Hepatocyte (in vitro differentiated cells): ENCODE measurements at regions not wholly inside any gene's neighbourhood (a gene's known extent, or its start where the extent isn't known, plus 50 kb on each side); places are given as distances from the start of the nearest gene placed in this dataset.

Experiments
- DNase-seq: peaks from one replicate; pipeline ENCODE4 v3.0.0-alpha.2; 2016; ENCODE audit warnings: low spot score
- H2AFZ ChIP-seq: fragments of 200-600 bp; sonication (generic); 2 replicates; pipeline ENCODE4 v1.6.0; 2016; ENCODE audit warnings: antibody characterized with exemption, mild to moderate bottlenecking
- H3K27ac ChIP-seq: fragments of 200-600 bp; sonication (generic); 2 replicates; pipeline ENCODE4 v1.5.1; 2016; ENCODE audit warnings: mild to moderate bottlenecking
- H3K27me3 ChIP-seq: fragments of 200-600 bp; sonication (generic); 2 replicates; pipeline ENCODE4 v1.6.1; 2016
- H3K36me3 ChIP-seq: fragments of 200-600 bp; sonication (generic); replicated peaks from 2 replicates; pipeline ENCODE4 v1.5.1; 2016; ENCODE audit warnings: low read depth; ENCODE audit not compliant: insufficient read depth
- H3K4me1 ChIP-seq: fragments of 200-600 bp; sonication (generic); 2 replicates; pipeline ENCODE4 v1.5.1; 2016; ENCODE audit warnings: mild to moderate bottlenecking, moderate library complexity; ENCODE audit not compliant: insufficient read depth
- H3K4me2 ChIP-seq: fragments of 200-600 bp; sonication (generic); 2 replicates; pipeline ENCODE4 v1.6.0; 2016
- H3K4me3 ChIP-seq: fragments of 200-600 bp; sonication (generic); 2 replicates; pipeline ENCODE4 v1.5.1; 2016; ENCODE audit warnings: mild to moderate bottlenecking
- H3K79me2 ChIP-seq: fragments of 200-600 bp; sonication (generic); 2 replicates; pipeline ENCODE4 v1.6.0; 2017; ENCODE audit warnings: mild to moderate bottlenecking
- H3K9me2 ChIP-seq: fragments of 200-600 bp; sonication (generic); replicated peaks from 2 replicates; pipeline ENCODE4 v1.6.0; 2017; ENCODE audit warnings: mild to moderate bottlenecking; ENCODE audit not compliant: insufficient read depth
- H3K9me3 ChIP-seq: fragments of 200-600 bp; sonication (generic); 2 replicates; pipeline ENCODE4 v1.5.1; 2016; ENCODE audit warnings: low read depth, mild to moderate bottlenecking
- H4K20me1 ChIP-seq: fragments of 200-600 bp; sonication (generic); 2 replicates; pipeline ENCODE4 v1.6.0; 2016; ENCODE audit warnings: mild to moderate bottlenecking; ENCODE audit not compliant: insufficient read depth, poor library complexity, severe bottlenecking
- CTCF ChIP-seq: fragments of 200-600 bp; sonication (generic); IDR thresholded peaks from 2 replicates; pipeline ENCODE4 v1.5.1; 2016; ENCODE audit warnings: antibody characterized with exemption, mild to moderate bottlenecking; ENCODE audit not compliant: poor library complexity
- EZH2 ChIP-seq: fragments of 200-600 bp; sonication (generic); IDR thresholded peaks from 2 replicates; pipeline ENCODE4 v1.6.1; 2016; ENCODE audit warnings: antibody characterized with exemption, mild to moderate bottlenecking, borderline replicate concordance
- EZH2phosphoT487 ChIP-seq: fragments of 200-600 bp; sonication (generic); IDR thresholded peaks from one replicate; pipeline ENCODE4 v1.6.1; 2018; ENCODE audit warnings: antibody characterized with exemption, mild to moderate bottlenecking, low read depth, moderate library complexity; ENCODE audit not compliant: unreplicated experiment, severe bottlenecking
- WGBS: methylation state at CpG from one replicate; pipeline ENCODE4 v1.1.6; 2016; ENCODE audit warnings: low lambda C conversion rate; ENCODE audit errors: missing lambda C conversion rate; 5-methylcytosine and 5-hydroxymethylcytosine counted together

DNA sequence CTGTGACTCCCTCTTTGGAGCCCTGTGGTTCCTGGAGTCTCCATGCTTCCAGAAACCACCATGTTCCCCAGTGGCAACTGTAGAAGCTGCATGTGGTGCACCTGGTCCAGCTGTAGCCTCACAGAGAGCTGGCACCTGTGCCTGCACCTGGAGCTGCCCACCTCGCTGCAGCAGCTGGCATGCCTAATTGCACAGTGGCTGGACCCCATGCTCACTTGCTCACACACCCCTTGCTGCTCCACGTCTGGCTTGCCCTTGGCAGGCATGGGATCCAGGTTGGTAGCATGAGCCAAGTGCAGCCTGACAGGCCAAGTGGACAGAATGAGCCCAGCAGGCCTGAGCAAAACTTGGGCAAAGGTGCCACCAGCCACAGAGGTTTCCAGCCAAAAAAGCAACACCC is 680.1 kb downstream of the MATN1 start:
- Histone ChIP-seq H2AFZ (no peak overlapping the region), H4K20me1 (no peaks in the 10 kb centered on the region), H3K4me3 (no peak overlapping the region), H3K9me2 (no peaks in the 10 kb centered on the region), H3K79me2 (no peaks in the 10 kb centered on the region), H3K36me3 (no peaks in the 10 kb centered on the region), H3K4me1 (peaks cover 12% of the 10 kb centered on the region), H3K4me2 (no peak overlapping the region), H3K27ac (no peak overlapping the region), H3K9me3 (no peaks in the 10 kb centered on the region), H3K27me3 (no peaks in the 10 kb centered on the region)
- 93% methylated on average over 2 of the region's 2 CpGs for WGBS
- TF ChIP-seq EZH2phosphoT487 (no peak), EZH2 (no peak), CTCF (no peak)
- DNase-seq = no peak

DNA sequence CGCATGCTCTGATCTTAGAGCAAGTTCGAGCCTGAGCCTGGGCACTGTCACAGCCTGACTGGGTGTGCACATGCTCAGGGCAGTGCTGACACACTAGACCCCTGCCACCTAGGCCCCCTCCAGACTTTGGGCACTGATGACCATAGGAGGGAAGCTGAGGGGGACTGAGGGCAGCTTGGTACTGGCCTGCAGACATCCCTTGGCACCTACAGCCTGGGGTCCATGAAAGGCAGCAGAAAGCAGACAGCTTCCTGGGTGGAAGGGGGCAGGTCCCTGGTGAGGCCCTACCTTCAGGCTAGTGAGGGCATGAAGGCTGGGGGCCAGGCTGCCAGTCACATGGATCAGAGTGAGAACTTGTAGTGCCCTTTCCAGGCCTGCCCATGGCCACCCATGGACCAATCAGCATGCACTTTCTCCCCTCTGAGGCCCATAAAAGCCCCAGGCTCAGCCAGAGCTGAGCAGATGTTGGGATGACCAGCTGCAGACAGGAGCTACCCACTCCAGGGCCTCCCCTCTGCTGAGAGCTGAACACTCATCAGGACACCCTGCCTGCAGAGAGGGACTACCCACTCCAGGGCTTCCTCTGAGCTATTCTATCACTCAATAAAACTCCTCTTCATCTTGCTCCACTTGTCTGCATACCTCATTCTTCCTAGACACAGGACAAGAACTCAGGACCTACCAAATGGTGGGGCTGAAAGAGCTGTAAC is 680.8 kb downstream of the MATN1 start:
- H3K27ac ChIP-seq = no peak overlapping the region
- WGBS = 90% methylated on average over 2 of the region's 2 CpGs
- H3K79me2 ChIP-seq = no peaks in the 10 kb centered on the region
- H3K4me3 ChIP-seq = no peak overlapping the region
- TF ChIP-seq EZH2phosphoT487 (no peak), EZH2 (no peak), CTCF (no peak)
- DNase-seq = no peak
- no peaks in the 10 kb centered on the region for H3K9me2 ChIP-seq
- no peaks in the 10 kb centered on the region for H3K27me3 ChIP-seq
- H3K4me1 ChIP-seq = peaks cover 12% of the 10 kb centered on the region
- no peaks in the 10 kb centered on the region for H4K20me1 ChIP-seq
- no peaks in the 10 kb centered on the region for H3K36me3 ChIP-seq
- H3K9me3 ChIP-seq = no peaks in the 10 kb centered on the region
- no peak overlapping the region for H2AFZ ChIP-seq
- H3K4me2 ChIP-seq = no peak overlapping the region

DNA sequence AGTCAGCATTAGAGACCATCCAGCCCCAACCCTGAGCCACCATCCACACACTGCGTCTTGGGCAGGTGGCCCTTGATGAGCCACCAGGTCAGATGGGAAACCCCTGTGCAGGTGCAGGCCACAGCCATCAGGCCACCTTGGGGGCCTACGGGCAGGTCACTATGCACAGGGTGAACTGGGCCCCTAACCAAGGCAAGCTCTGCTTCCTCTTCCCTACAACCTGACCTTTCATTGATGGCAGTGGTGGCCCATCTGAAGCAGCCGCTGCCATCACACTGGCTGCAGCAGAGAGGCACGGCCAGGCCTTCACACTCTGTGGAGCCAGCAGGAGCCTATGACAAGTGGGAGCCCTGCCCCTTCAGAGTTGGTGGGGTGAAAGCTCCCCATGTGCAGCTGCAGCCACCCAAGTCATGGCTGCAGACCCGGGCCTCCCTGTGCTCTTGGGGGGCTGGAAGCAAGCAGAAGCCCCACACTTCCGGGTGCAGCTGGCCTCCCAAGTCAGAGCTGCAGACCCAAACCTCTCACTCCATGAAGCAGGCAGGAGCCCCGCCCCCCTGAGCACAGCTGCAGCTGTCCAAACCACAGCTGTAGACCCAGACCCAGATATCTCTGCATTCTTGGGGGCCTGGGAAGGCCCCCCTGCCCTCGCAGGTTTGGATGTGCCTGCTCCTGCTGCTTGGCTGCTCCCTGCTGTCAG is 681.5 kb downstream of the MATN1 start:
- no peaks in the 10 kb centered on the region for H3K9me2 ChIP-seq
- no peaks in the 10 kb centered on the region for H3K9me3 ChIP-seq
- H3K27ac ChIP-seq = no peak overlapping the region
- peaks cover 12% of the 10 kb centered on the region for H3K4me1 ChIP-seq
- H4K20me1 ChIP-seq = no peaks in the 10 kb centered on the region
- no peak overlapping the region for H3K4me3 ChIP-seq
- no peak for DNase-seq
- no peaks in the 10 kb centered on the region for H3K79me2 ChIP-seq
- H2AFZ ChIP-seq = no peak overlapping the region
- WGBS = 91% methylated on average over 8 of the region's 8 CpGs
- no peak overlapping the region for H3K4me2 ChIP-seq
- TF ChIP-seq EZH2 (no peak), EZH2phosphoT487 (no peak), CTCF (no peak)
- no peaks in the 10 kb centered on the region for H3K36me3 ChIP-seq
- H3K27me3 ChIP-seq = no peaks in the 10 kb centered on the region
